ENCODE measurements at regions not wholly inside any gene's neighbourhood (a gene's known extent, or its start where the extent isn't known, plus 50 kb on each side); places are given as distances from the start of the nearest gene placed in this dataset.

- Mint-ChIP-seq H3K4me1 (no peaks in the 10 kb centered on the region), H3K9me3 (peaks cover 0 to 7% of the 10 kb centered on the region in 2 donors), H3K27ac (no peak overlapping the region), H3K36me3 (no peaks in the 10 kb centered on the region), H3K4me3 (no peak overlapping the region), H3K27me3 (ENCODE audit: low read depth in 2 of 2) (peaks cover 10 to 17% of the 10 kb centered on the region in 2 donors)
- Histone ChIP-seq H3K9me3 (ENCODE audit: control insufficient read depth, insufficient read depth, low read length) (no peaks in the 10 kb centered on the region), H3K36me3 (ENCODE audit: control insufficient read depth, insufficient read depth, low read length) (no peaks in the 10 kb centered on the region), H3K27me3 (ENCODE audit: control insufficient read depth, insufficient read depth, low read length) (peaks cover 3% of the 10 kb centered on the region), H3K4me3 (ENCODE audit: low read length) (no peak overlapping the region), H3K27ac (ENCODE audit: low read length) (no peak overlapping the region), H3K4me1 (ENCODE audit: control insufficient read depth, insufficient read depth, low read length) (no peaks in the 10 kb centered on the region)
- TF ChIP-seq CTCF (IDR thresholded peaks at IDR 0.05) = no peak
- ATAC-seq (no peak), DNase-seq (no peak)
- WGBS (ENCODE audit: insufficient coverage) = 92% methylated on average over 37 of the region's 37 CpGs
- intact Hi-C loops (cut with micrococcal nuclease) = no loop called here
Measured at GRCh38 chr6:169933839-169934698, 182.6 kb downstream of the ERMARD start.

- Mint-ChIP-seq H3K4me3 (no peak overlapping the region), H3K9me3 (peaks cover 0 to 11% of the 10 kb centered on the region in 2 donors), H3K36me3 (no peaks in the 10 kb centered on the region), H3K27ac (no peak overlapping the region), H3K27me3 (ENCODE audit: low read depth in 2 of 2) (peaks cover 16 to 19% of the 10 kb centered on the region in 2 donors), H3K4me1 (no peaks in the 10 kb centered on the region)
- no peak overlapping the region for H3K4me3 ChIP-seq (ENCODE audit: low read length)
- H3K36me3 ChIP-seq (ENCODE audit: control insufficient read depth, insufficient read depth, low read length) = no peaks in the 10 kb centered on the region
- H3K27ac ChIP-seq (ENCODE audit: low read length) = no peak overlapping the region
- intact Hi-C loops (cut with micrococcal nuclease) = no loop called here
- no peak for TF ChIP-seq CTCF (IDR thresholded peaks at IDR 0.05)
- ATAC-seq (no peak), DNase-seq (no peak)
- peaks cover 3% of the 10 kb centered on the region for H3K27me3 ChIP-seq (ENCODE audit: control insufficient read depth, insufficient read depth, low read length)
- no peaks in the 10 kb centered on the region for H3K4me1 ChIP-seq (ENCODE audit: control insufficient read depth, insufficient read depth, low read length)
- WGBS (ENCODE audit: insufficient coverage) = 87% methylated on average over 17 of the region's 17 CpGs
- no peaks in the 10 kb centered on the region for H3K9me3 ChIP-seq (ENCODE audit: control insufficient read depth, insufficient read depth, low read length)
Measured at GRCh38 chr6:169933251-169933821, 181.9 kb downstream of the ERMARD start.

- H3K36me3 Mint-ChIP-seq = no peaks in the 10 kb centered on the region
- intact Hi-C loops (cut with micrococcal nuclease) = no loop called here
- H3K4me3 ChIP-seq (ENCODE audit: low read length) = no peak overlapping the region
- H3K9me3 ChIP-seq (ENCODE audit: control insufficient read depth, insufficient read depth, low read length) = no peaks in the 10 kb centered on the region
- TF ChIP-seq CTCF (IDR thresholded peaks at IDR 0.05) = no peak
- no peak overlapping the region for H3K27ac ChIP-seq (ENCODE audit: low read length)
- no peaks in the 10 kb centered on the region for H3K4me1 Mint-ChIP-seq
- H3K36me3 ChIP-seq (ENCODE audit: control insufficient read depth, insufficient read depth, low read length) = no peaks in the 10 kb centered on the region
- H3K9me3 Mint-ChIP-seq = peaks cover 0 to 11% of the 10 kb centered on the region in 2 donors
- H3K4me1 ChIP-seq (ENCODE audit: control insufficient read depth, insufficient read depth, low read length) = no peaks in the 10 kb centered on the region
- no peak overlapping the region for H3K27ac Mint-ChIP-seq
- no peak overlapping the region for H3K4me3 Mint-ChIP-seq
- WGBS (ENCODE audit: insufficient coverage) = 84% methylated on average over 22 of the region's 22 CpGs
- ATAC-seq (no peak), DNase-seq (no peak)
- peaks cover 3% of the 10 kb centered on the region for H3K27me3 ChIP-seq (ENCODE audit: control insufficient read depth, insufficient read depth, low read length)
- H3K27me3 Mint-ChIP-seq (ENCODE audit: low read depth in 2 of 2) = peaks cover 16 to 19% of the 10 kb centered on the region in 2 donors
Measured at GRCh38 chr6:169932491-169932890, 181.1 kb downstream of the ERMARD start.

Data from natural killer cell (primary cell).